ENCODE measurements at regions not wholly inside any gene's neighbourhood (a gene's known extent, or its start where the extent isn't known, plus 50 kb on each side); places are given as distances from the start of the nearest gene placed in this dataset.

- TF ChIP-seq CTCF (IDR thresholded peaks at IDR 0.05; ENCODE audit: low read depth, low read length) = no peak
- TF ChIP-seq EZH2phosphoT487 (IDR thresholded peaks at IDR 0.05; ENCODE audit: low read depth) = no peak
Measured at GRCh38 chr9:78680196-78680595, 383.3 kb downstream of the PSAT1 start.
